ENCODE measurements at regions not wholly inside any gene's neighbourhood (a gene's known extent, or its start where the extent isn't known, plus 50 kb on each side); places are given as distances from the start of the nearest gene placed in this dataset.

DNA sequence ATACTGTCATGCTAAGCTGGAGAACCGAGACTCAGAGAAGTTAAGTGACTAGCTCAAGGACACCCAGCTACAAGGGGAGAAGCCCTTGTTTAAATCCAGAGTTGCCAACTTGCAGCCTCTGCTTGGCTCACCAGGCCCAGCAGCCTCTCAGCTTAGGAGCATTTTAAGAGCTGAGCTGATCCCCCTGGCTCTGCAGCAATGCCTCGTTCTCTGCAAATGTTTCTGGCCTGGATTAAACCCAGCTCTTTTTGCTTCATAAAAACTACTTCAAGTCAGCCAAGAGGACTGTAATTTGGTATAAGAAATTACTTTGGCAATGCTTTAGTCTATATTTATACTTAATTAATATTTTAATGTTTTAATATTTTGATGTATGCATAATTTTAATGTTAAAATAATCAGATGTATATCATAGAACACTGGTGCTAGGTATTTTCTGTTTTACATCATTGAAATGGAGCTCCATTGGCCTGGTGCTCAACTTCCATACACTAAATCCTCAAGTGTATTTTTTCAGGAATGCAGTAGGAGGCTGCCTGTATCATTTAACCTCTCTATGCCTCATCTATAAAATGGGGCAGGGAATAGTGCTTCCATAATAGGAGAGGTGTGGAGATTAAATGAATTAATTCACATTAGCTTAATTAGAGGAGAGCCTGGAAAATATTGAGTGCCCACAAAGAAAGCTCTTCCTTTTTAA is 184.2 kb downstream of the EMX2 start:
- peaks cover 19 to 24% of the 10 kb centered on the region in 2 donors for H3K27me3 Mint-ChIP-seq
- no peak overlapping the region for H3K27ac Mint-ChIP-seq
- no peaks in the 10 kb centered on the region for H3K4me1 Mint-ChIP-seq
- H3K4me3 Mint-ChIP-seq, result no peak overlapping the region
- no peaks in the 10 kb centered on the region for H3K36me3 Mint-ChIP-seq
- no peak for ATAC-seq (replicated peaks)
- DNase-seq, result no peak
- H3K9me3 Mint-ChIP-seq, result peaks cover 2 to 5% of the 10 kb centered on the region in 2 donors

DNA sequence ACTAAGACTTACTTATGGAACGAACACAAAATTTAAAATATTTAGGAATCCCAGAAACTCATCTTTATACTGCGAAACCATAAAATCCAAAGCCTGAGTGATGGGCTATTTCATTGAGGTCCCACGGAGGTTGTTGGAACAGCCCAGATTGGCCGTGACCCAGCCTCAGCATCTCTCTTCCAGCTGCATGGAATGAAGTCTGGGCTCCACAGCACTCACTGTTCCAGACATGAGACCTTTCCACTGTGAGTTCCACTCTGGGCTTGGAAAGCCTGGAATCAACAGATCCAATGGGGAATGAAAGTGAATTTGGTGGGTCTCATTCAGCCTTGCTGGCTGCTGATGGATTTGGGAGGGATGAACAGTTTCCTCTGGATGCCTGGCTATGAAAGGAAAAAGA is 184.9 kb downstream of the EMX2 start:
- H3K9me3 Mint-ChIP-seq, result peaks cover 2 to 5% of the 10 kb centered on the region in 2 donors
- peaks cover 25 to 31% of the 10 kb centered on the region in 2 donors for H3K27me3 Mint-ChIP-seq
- H3K4me1 Mint-ChIP-seq, result no peaks in the 10 kb centered on the region
- no peak overlapping the region for H3K4me3 Mint-ChIP-seq
- H3K27ac Mint-ChIP-seq, result no peak overlapping the region
- ATAC-seq (replicated peaks) (no peak), DNase-seq (no peak)
- H3K36me3 Mint-ChIP-seq, result no peaks in the 10 kb centered on the region

DNA sequence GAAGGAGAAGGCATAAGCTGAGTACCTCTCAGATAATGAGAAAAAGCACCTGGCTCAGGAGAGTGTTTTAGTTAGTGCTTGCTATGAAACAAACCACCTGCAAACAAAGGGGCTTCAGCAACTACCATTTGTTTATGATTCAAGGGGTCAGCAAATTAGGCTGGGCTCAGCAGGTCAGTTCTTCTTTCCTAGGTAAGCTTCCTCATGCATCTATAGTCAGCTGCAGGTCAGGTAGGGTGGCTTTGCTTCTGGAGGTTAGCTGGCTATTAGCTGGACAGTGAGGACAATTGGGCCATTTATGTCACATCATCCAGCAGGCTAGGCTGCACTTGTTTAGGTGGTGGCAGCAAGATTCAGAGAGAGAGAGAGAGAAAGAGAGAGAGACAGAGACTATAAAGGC is 185.5 kb downstream of the EMX2 start:
- Mint-ChIP-seq H3K27me3 (peaks cover 27 to 33% of the 10 kb centered on the region in 2 donors), H3K36me3 (no peaks in the 10 kb centered on the region), H3K4me1 (no peaks in the 10 kb centered on the region), H3K4me3 (no peak overlapping the region), H3K27ac (no peak overlapping the region), H3K9me3 (peaks cover 2 to 5% of the 10 kb centered on the region in 2 donors)
- DNase-seq (no peak), ATAC-seq (replicated peaks) (no peak)

DNA sequence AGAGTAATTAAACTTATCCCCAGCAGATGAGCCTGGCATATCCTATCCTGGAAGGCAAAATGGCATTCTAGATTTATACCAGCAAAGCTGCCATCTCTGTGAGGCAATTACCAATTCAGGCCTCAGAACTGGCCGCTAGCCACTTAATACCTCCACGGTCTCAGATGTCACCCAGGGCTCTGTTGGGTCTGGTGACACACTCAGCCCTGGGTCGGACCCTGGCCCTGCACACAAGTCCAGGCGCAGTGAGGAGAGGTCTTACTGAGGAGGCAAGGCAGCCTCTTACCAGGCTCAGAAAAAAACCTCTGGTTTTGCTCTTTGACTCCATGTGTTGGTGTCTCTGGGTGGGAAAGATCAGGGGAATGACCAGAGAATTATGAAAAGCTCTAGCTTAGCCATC is 186.6 kb downstream of the EMX2 start:
- Mint-ChIP-seq H3K36me3 (no peaks in the 10 kb centered on the region), H3K9me3 (peaks cover 2 to 5% of the 10 kb centered on the region in 2 donors), H3K27me3 (peaks cover 34 to 41% of the 10 kb centered on the region in 2 donors), H3K27ac (no peak overlapping the region), H3K4me1 (no peaks in the 10 kb centered on the region), H3K4me3 (no peak overlapping the region)
- no peak for DNase-seq
- ATAC-seq (replicated peaks), result no peak

DNA sequence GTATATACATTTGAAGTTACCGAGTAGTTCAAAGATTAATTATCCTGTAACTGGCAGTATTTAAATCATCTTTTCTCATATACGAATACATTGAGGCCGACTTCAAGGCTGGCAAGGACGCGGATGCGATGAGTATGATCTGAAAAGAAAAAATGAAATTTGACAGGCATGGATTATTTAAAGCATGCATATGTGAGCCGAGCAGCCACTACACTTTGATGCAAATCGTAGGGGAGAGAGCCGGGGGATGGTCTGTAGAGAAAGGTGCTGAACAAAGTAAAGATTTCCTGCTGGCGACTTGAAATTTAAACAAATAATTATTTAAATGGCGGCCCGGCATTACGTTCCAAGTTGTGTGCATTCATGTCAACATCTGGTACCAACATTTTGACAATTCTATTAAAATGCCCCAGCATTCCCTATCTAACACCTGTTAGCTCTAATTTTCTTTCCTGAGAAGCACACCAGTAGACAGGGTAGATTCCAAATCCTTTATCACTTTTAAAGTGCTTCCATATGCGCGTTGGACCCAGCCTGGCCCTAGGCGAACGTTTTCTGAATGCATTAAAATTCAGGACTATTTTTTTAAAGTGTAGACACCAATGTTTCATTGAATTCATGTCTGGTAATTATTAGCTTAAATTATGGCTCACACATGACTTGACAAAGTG is 188.7 kb downstream of the EMX2 start:
- Mint-ChIP-seq H3K9me3 (peaks cover 2 to 5% of the 10 kb centered on the region in 2 donors), H3K27ac (no peak overlapping the region), H3K27me3 (peaks cover 48 to 61% of the 10 kb centered on the region in 2 donors), H3K4me3 (no peak overlapping the region), H3K4me1 (no peaks in the 10 kb centered on the region), H3K36me3 (no peaks in the 10 kb centered on the region)
- DNase-seq, result no peak
- no peak for ATAC-seq (replicated peaks)

DNA sequence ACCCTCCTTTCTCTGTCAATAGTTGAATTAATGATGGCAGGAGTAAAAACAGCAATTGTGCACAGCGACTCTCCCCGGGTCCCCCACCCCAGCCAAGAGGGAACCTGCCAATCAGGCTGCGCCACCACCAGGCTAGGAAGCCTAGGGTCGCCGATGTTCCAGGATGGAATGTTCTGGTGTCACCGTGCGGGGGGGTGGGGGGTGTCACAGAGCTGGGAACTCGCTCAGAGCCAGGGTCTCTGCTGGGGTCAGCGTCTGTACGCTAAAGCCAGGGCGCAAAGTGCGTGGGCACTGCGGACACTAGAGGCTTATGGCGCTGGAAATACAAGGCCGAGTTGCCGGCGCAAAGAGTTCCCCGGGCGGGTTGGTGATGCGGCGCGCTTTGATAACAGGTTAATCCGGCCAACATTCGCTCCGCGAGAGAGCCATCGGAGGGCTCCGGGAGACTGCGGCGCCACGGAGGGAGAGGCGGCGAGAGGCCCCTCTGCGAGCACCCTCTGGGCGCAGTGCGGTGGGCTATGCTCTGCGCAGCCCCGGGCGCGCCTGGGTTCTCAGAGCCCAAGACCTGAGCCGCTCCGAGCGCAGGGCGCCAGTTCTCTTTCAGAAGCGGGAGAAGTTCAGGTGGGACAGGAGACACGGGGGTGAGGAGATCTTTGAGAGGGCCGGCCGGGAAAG is 192.3 kb downstream of the EMX2 start:
- peaks cover 39 to 52% of the 10 kb centered on the region in 2 donors for H3K27me3 Mint-ChIP-seq
- DNase-seq (no peak), ATAC-seq (replicated peaks) (no peak)
- no peaks in the 10 kb centered on the region for H3K36me3 Mint-ChIP-seq
- H3K4me3 Mint-ChIP-seq, result no peak overlapping the region
- no peaks in the 10 kb centered on the region for H3K9me3 Mint-ChIP-seq
- no peaks in the 10 kb centered on the region for H3K4me1 Mint-ChIP-seq
- no peak overlapping the region for H3K27ac Mint-ChIP-seq

DNA sequence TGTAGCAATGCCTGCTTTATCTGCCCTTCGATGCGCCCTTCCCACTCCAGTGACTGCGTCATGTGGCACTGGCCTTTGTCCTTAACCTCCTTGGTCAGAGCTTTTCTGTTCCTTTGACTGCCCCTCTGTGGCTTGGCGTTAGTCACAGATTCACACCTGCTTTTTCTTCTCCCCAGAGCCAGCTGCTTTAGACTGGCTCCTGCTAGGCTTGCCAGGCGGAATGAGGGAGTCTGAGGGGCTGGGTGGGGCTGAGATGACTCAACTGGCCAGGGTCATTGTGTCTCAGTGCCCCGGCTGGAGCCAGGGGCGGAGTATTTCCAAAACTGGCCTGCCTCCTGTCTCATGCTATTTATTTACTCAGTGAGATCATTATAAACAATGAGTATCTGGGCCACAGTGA is 194.1 kb downstream of the EMX2 start:
- Mint-ChIP-seq H3K36me3 (no peaks in the 10 kb centered on the region), H3K27me3 (peaks cover 30 to 50% of the 10 kb centered on the region in 2 donors), H3K27ac (no peak overlapping the region), H3K9me3 (no peaks in the 10 kb centered on the region), H3K4me1 (no peaks in the 10 kb centered on the region), H3K4me3 (no peak overlapping the region)
- no peak for DNase-seq
- no peak for ATAC-seq (replicated peaks)

DNA sequence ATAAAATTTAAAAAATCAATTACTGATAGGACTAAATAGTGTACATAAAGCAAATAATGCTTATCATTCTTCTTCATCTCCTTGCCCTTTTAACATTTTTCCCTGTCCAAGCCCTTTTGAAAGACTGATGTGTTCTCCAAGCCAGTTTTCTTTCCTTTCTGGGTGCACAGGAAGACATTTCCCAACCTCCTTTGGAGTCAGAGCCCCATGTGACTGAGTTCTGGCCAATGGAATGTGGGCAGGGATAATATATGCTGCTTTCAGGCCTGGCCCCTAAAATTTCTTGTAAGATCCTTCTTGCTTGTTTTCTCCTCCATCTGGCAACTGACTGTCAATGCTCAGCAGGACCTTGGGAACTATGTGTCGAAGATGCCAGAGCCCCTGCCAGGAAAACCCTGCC is 197.5 kb downstream of the EMX2 start:
- peaks cover 11 to 24% of the 10 kb centered on the region in 2 donors for H3K27me3 Mint-ChIP-seq
- H3K4me1 Mint-ChIP-seq, result no peaks in the 10 kb centered on the region
- no peak overlapping the region for H3K4me3 Mint-ChIP-seq
- DNase-seq, result no peak
- H3K27ac Mint-ChIP-seq, result no peak overlapping the region
- H3K36me3 Mint-ChIP-seq, result no peaks in the 10 kb centered on the region
- ATAC-seq (replicated peaks), result no peak
- H3K9me3 Mint-ChIP-seq, result no peaks in the 10 kb centered on the region

DNA sequence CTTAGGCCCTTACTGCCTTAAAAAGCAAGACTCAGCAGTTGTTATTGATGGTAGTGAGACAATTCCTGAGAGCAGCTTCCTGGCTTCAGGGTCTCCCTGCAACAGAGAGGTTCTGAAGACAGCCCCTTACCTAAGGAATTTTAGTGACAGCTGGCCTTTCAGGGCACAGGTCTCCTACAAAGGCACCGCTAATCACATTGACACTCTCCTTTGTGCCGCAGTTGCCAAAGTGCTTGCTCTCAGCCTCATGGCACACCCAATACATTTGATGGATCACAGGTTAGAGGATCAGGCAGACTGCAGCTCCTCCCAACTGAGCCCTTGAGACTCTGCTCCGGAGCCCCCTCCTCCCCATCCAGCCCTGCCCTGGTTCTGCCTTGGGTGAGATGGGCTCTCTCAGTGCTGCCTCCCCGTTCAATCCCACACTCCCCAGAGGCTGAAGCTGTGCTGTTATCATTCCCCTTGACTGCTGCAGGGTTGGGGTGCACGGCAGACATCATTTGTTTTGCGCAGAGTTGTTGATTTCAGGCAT is 198.2 kb downstream of the EMX2 start:
- Mint-ChIP-seq H3K27me3 (peaks cover 4 to 18% of the 10 kb centered on the region in 2 donors), H3K4me1 (no peaks in the 10 kb centered on the region), H3K36me3 (no peaks in the 10 kb centered on the region), H3K4me3 (no peak overlapping the region), H3K27ac (no peak overlapping the region), H3K9me3 (no peaks in the 10 kb centered on the region)
- ATAC-seq (replicated peaks) (no peak), DNase-seq (no peak)

DNA sequence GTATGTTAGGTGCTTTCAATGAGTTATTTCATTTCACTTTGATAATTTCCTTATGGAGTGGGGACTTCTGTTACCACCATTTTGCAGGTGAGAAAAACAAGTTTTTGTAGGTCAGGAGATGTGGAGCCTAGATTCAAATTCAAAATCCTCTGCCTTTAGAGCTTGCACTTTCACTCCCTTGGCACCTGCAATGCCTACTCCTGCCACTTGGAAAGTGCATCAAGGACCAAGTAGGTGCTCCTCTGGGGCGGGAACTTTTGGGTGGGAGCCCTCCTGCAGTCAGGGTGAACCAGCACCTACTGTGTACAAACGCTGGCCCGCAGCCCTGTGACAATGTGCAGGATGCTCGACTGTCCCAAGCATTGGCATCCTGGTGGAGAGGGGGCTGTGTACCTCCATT is 199.0 kb downstream of the EMX2 start:
- Mint-ChIP-seq H3K27ac (no peak overlapping the region), H3K4me3 (no peak overlapping the region), H3K36me3 (no peaks in the 10 kb centered on the region), H3K9me3 (peaks cover 0 to under 1% of the 10 kb centered on the region in 2 donors), H3K27me3 (peaks cover 0 to 10% of the 10 kb centered on the region in 2 donors), H3K4me1 (no peaks in the 10 kb centered on the region)
- no peak for ATAC-seq (replicated peaks)
- DNase-seq, result no peak

DNA sequence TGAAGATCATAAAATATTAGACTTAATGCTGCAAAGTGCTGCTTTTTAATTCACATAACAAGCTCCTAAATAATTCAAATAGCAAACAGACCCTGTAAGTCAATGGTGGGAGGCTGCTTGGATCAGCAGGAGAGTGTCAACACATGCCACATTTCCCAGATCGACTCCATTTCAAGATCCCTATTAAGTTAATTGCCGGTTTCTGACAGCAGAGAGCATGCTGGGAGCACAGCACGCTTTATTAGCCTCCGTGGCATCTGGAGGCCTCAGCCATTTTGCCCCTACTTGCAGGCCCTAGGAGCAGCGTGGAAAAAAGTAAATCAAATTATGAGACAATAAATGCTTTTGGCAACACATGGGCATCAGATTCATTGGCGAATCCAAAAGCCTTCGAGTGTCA is 201.0 kb downstream of the EMX2 start:
- Mint-ChIP-seq H3K27me3 (peaks cover 0 to 9% of the 10 kb centered on the region in 2 donors), H3K9me3 (peaks cover 0 to 2% of the 10 kb centered on the region in 2 donors), H3K27ac (no peak overlapping the region), H3K4me3 (no peak overlapping the region), H3K36me3 (no peaks in the 10 kb centered on the region), H3K4me1 (no peaks in the 10 kb centered on the region)
- no peak for ATAC-seq (replicated peaks)
- no peak for DNase-seq

DNA sequence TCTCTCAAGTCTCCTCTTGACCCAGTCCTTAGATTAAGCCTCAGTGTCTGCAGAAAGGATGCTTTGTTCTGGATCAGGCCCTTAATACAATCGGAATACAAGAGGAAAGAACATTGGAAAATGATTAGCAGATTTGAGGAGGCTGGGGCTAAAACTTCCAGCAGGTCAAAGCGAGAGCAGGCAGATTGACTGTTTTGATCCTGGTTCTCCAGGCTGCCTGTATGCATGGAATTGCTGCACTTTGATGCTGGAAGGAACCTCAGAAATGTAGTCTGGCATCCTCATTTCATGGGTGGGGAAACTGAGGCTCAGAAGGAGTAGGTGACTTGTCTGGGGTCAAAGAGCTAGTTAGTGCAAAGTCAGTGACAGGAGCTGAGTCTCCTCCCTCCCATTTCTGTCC is 202.8 kb downstream of the EMX2 start:
- Mint-ChIP-seq H3K36me3 (no peaks in the 10 kb centered on the region), H3K27ac (no peak overlapping the region), H3K9me3 (peaks cover 0 to 2% of the 10 kb centered on the region in 2 donors), H3K27me3 (peaks cover 0 to 7% of the 10 kb centered on the region in 2 donors), H3K4me1 (no peaks in the 10 kb centered on the region), H3K4me3 (no peak overlapping the region)
- ATAC-seq (replicated peaks) (no peak), DNase-seq (no peak)

DNA sequence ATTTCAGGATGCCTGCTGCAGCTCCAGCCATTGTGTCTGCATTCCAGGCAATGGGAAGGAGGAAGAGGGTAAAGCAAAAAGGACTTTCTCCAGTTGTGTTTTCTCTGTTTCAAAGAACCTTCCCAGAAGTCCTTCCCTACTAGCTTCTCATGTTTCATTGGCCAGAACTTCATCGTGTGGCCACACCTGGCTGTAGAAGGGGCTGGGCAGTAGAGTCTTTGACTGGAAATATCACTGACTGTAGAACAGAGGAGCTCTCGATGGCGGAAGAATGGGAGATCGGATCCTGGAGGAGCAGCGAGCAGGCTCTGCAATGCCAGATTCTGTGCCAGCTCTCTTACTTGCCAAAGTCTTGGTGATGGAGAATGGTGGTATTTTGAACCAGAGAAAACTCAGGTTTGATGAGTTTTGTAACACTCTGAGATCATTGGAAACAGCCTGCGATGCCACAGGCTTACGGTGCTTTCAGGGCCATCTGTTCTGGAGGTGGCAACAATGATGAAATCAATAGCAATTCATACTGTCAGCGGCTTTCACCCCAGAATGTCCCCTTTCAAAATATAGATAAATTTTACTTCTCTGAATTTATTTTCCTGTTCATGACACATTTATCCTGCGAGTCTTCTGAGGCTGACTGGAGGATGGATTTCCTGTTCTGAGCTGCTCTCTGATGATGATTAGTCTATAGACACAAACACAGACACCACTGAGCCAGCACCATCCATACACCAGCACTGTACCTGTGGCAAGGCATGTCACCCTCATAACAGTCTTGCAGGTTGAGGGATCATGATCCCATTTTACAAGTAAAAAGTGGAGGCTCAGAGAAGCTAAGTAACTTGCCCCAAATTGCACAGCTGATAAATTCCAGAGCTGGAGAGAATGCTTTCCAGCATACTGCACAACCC is 204.2 kb downstream of the EMX2 start:
- Mint-ChIP-seq H3K27ac (no peak overlapping the region), H3K9me3 (peaks cover 0 to 2% of the 10 kb centered on the region in 2 donors), H3K4me1 (no peaks in the 10 kb centered on the region), H3K27me3 (no peaks in the 10 kb centered on the region), H3K4me3 (no peak overlapping the region), H3K36me3 (no peaks in the 10 kb centered on the region)
- DNase-seq (no peak), ATAC-seq (replicated peaks) (no peak)

DNA sequence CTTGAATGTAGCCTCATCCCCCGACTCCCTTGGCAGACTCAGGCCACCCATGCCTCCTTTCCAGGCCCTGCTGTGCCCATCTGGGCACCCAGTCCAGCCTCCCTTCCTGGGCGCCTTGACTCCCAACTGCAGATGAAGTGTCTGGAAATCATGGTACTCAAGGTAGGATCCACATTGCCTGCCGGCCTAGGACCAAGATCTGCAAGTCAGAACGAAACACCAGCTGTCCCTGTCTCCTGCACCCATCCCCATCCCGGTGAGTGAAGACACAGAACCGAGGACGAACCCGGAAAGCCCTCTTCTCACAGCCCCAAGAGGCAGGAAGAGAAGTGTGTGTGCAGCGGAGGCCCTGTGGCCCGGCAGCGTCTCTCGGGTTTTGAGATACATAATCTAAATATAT is 205.1 kb downstream of the EMX2 start:
- no peaks in the 10 kb centered on the region for H3K4me1 Mint-ChIP-seq
- peaks cover 0 to 2% of the 10 kb centered on the region in 2 donors for H3K9me3 Mint-ChIP-seq
- DNase-seq (no peak), ATAC-seq (replicated peaks) (no peak)
- no peaks in the 10 kb centered on the region for H3K36me3 Mint-ChIP-seq
- H3K27ac Mint-ChIP-seq, result no peak overlapping the region
- H3K4me3 Mint-ChIP-seq, result no peak overlapping the region
- no peaks in the 10 kb centered on the region for H3K27me3 Mint-ChIP-seq

Measured in stimulated activated naive B cell treated with anti-CD40 and anti-IgM and Interleukin-4, amounts not matched to agents 10 μg/mL and 1 μg/mL and 100 μg/mL, for 72 hours (primary cell).